ENCODE measurements at regions not wholly inside any gene's neighbourhood (a gene's known extent, or its start where the extent isn't known, plus 50 kb on each side); places are given as distances from the start of the nearest gene placed in this dataset.
"Not testable (repeated sequence)": the region's sequence is repeated elsewhere in the genome, so short reads cannot be mapped to it uniquely, and the experiment has no call there.

DNA sequence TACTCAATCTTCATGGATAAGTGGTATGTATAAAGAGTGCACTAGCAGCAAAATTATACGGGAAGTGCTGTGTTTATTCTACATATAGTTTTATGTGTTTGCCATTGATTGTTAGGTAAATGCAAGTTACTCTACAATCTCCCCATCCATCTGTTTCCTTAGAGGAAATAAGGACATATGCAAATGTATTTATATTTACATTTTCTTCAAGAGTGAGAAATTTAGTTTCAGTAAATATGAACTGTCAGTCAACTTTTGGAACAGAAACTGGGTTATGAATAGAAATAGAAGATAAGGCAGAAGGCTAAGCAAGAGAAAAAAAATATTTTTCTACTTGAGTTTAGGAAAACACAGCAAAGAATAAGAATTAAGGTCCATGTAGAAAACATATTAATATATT is 176.1 kb upstream of the KLHL1 start:
- no peaks in the 10 kb centered on the region for H3K36me3 ChIP-seq (ENCODE audit: control insufficient read depth, insufficient read depth, low read length)
- no peaks in the 10 kb centered on the region for H3K27me3 ChIP-seq (ENCODE audit: control insufficient read depth, insufficient read depth, low read length)
- H3K4me1 ChIP-seq (ENCODE audit: control insufficient read depth, insufficient read depth, low read length) = no peaks in the 10 kb centered on the region
- H3K9ac ChIP-seq (ENCODE audit: low read length) = no peak overlapping the region
- H3K27ac ChIP-seq (ENCODE audit: low read depth, low read length) = no peak overlapping the region
- no peak overlapping the region for H3K4me3 ChIP-seq (ENCODE audit: low read length)

DNA sequence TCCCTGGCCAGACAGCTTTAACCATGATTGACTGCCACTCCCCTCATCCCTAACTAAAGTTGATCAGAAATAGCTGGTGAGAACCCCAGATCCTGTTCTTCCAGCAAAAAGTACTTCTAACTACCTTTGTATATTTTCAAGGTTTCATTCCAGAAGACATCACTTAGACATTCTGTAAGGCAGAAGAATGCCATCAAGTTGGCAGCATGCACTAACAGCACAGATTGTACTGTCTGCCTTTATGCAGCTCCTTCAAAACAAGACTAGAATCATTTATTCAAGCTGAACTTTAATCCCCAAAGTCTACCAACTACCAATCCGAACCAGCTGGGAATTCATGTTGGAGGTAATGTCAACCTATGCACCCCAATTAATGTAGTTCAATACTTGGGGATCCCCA is 167.6 kb upstream of the KLHL1 start:
- Histone ChIP-seq H3K4me3 (ENCODE audit: low read length) (no peak overlapping the region), H3K9ac (ENCODE audit: low read length) (no peak overlapping the region), H3K27me3 (ENCODE audit: control insufficient read depth, insufficient read depth, low read length) (no peaks in the 10 kb centered on the region), H3K27ac (ENCODE audit: low read depth, low read length) (no peak overlapping the region), H3K4me1 (ENCODE audit: control insufficient read depth, insufficient read depth, low read length) (no peaks in the 10 kb centered on the region), H3K36me3 (ENCODE audit: control insufficient read depth, insufficient read depth, low read length) (no peaks in the 10 kb centered on the region)

DNA sequence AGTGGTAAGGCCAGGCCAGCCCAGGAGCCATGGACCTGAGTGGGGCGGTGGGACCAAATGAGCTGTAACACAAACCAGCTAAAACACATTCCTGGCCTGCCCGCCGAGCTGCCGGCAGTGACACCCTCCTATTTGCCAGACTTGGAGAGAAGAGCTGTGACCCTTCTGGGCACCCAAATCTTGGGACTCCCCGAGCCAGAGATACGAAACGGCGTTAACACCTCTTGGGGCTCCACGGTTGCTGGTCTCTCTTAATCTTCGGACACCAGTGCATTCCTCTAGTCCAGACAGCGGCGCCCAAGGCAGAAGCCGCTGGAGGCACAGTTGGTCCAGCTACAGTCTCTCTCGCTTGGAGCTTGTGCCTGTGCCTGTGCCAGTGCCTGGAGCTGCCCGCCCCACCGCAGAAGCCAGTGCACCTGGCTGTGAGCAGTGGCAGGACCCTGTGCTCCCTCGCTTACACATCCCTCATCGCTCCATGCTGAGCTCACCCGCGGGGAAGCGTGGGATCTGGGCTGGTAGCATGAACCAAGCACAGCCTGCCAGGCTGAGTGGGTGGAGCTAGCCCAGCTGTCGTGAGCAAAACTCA is 147.2 kb upstream of the KLHL1 start:
- no peaks in the 10 kb centered on the region for H3K36me3 ChIP-seq (ENCODE audit: control insufficient read depth, insufficient read depth, low read length)
- no peak overlapping the region for H3K4me3 ChIP-seq (ENCODE audit: low read length)
- no peak overlapping the region for H3K9ac ChIP-seq (ENCODE audit: low read length)
- H3K27ac ChIP-seq (ENCODE audit: low read depth, low read length) = no peak overlapping the region
- no peaks in the 10 kb centered on the region for H3K4me1 ChIP-seq (ENCODE audit: control insufficient read depth, insufficient read depth, low read length)
- no peaks in the 10 kb centered on the region for H3K27me3 ChIP-seq (ENCODE audit: control insufficient read depth, insufficient read depth, low read length)

DNA sequence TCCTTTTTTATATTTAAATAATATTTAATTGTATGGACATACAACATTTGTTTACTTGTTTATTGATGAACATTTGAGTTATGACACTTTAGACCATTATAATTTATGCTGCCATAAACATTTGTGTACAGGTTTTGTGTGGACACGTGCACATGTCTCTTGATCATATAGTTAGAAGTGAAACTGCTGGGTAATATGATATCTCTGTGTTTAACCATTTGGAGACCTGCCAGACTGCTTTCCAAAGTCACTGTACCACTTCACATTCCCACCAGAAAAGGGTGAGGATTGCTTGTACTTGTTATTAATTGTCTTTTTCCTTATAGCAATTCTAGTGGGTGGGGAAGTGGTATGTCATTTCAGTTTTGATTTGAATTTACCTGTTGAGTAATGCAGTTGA is 145.6 kb upstream of the KLHL1 start:
- no peaks in the 10 kb centered on the region for H3K36me3 ChIP-seq (ENCODE audit: control insufficient read depth, insufficient read depth, low read length)
- H3K27ac ChIP-seq (ENCODE audit: low read depth, low read length) = no peak overlapping the region
- H3K27me3 ChIP-seq (ENCODE audit: control insufficient read depth, insufficient read depth, low read length) = no peaks in the 10 kb centered on the region
- H3K4me3 ChIP-seq (ENCODE audit: low read length) = no peak overlapping the region
- no peak overlapping the region for H3K9ac ChIP-seq (ENCODE audit: low read length)
- no peaks in the 10 kb centered on the region for H3K4me1 ChIP-seq (ENCODE audit: control insufficient read depth, insufficient read depth, low read length)

DNA sequence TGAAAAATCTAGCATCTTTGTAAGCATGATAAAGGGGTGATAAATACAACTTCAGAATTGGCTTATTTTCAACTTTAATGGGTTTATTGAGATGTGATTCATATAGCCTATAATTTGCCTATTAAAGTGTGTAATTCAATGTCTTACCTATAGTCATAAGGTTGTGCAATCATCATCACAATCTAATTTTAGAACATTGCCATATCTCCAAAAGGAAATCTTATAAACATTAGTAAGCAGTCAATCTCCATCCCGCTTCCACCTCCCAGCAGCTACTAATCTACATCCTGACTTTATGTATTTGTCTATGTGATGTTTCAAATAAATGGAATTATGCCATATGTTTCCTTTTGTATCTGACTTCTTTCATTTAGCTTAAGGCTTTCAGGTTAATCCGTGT is 145.2 kb upstream of the KLHL1 start:
- no peak overlapping the region for H3K27ac ChIP-seq (ENCODE audit: low read depth, low read length)
- no peaks in the 10 kb centered on the region for H3K4me1 ChIP-seq (ENCODE audit: control insufficient read depth, insufficient read depth, low read length)
- H3K9ac ChIP-seq (ENCODE audit: low read length) = no peak overlapping the region
- no peaks in the 10 kb centered on the region for H3K27me3 ChIP-seq (ENCODE audit: control insufficient read depth, insufficient read depth, low read length)
- no peaks in the 10 kb centered on the region for H3K36me3 ChIP-seq (ENCODE audit: control insufficient read depth, insufficient read depth, low read length)
- no peak overlapping the region for H3K4me3 ChIP-seq (ENCODE audit: low read length)

DNA sequence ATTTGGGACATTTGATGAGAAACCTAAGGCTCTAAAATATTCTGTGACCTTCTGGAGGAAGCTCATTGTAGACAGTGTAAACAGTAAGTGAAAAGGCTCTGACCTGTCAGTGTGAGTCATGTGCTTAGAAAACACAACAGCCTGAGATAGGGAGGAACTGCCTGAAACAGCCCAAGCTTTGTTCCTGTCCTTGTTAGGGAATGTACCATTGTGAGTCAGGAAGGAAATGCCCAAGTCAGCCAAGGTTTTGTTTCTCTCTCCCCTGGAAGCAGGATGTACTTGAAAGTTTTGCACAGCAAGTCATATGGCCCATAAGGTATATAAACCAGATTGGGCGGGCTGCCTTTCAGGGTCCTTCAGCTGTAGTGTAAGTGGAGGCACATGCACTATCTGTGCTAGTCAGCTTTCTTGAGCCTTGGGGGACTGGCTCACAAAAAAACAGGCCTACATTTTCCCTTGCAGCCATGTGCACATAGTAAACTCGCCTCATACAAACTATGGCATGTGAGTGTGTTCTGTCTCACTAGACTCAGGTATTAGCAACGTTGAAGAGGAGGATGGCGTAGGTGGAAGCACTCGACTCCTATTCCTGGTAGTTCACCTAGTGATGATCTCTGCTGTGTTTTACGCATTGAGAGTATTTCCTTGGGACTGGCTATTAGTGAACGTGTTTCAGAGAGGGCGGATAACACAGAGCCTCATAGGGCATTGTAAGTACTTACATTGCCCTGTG is 141.2 kb upstream of the KLHL1 start:
- no peaks in the 10 kb centered on the region for H3K36me3 ChIP-seq (ENCODE audit: control insufficient read depth, insufficient read depth, low read length)
- no peak overlapping the region for H3K27ac ChIP-seq (ENCODE audit: low read depth, low read length)
- H3K9ac ChIP-seq (ENCODE audit: low read length) = no peak overlapping the region
- H3K27me3 ChIP-seq (ENCODE audit: control insufficient read depth, insufficient read depth, low read length) = no peaks in the 10 kb centered on the region
- no peaks in the 10 kb centered on the region for H3K4me1 ChIP-seq (ENCODE audit: control insufficient read depth, insufficient read depth, low read length)
- H3K4me3 ChIP-seq (ENCODE audit: low read length) = no peak overlapping the region

DNA sequence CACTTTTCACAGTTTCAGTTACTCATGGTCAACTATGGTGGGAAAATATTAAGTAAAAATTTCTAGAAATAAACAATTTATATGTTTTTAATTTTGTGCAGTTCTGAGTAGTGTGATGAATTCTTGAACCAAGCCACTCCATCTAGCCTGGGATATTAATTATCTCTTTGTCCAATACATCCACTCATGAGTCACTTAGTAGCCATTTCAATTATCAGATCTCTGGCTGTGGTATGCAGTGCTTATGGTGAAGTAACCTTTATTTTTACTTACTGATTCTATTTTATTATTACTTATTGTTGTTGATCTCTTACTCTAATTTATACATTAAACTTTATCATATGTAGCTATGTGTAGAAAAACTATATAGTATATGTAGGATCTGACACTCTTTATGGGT is 128.9 kb upstream of the KLHL1 start:
- H3K4me3 ChIP-seq (ENCODE audit: low read length) = no peak overlapping the region
- H3K4me1 ChIP-seq (ENCODE audit: control insufficient read depth, insufficient read depth, low read length) = no peaks in the 10 kb centered on the region
- no peak overlapping the region for H3K27ac ChIP-seq (ENCODE audit: low read depth, low read length)
- H3K27me3 ChIP-seq (ENCODE audit: control insufficient read depth, insufficient read depth, low read length) = no peaks in the 10 kb centered on the region
- no peaks in the 10 kb centered on the region for H3K36me3 ChIP-seq (ENCODE audit: control insufficient read depth, insufficient read depth, low read length)
- no peak overlapping the region for H3K9ac ChIP-seq (ENCODE audit: low read length)

DNA sequence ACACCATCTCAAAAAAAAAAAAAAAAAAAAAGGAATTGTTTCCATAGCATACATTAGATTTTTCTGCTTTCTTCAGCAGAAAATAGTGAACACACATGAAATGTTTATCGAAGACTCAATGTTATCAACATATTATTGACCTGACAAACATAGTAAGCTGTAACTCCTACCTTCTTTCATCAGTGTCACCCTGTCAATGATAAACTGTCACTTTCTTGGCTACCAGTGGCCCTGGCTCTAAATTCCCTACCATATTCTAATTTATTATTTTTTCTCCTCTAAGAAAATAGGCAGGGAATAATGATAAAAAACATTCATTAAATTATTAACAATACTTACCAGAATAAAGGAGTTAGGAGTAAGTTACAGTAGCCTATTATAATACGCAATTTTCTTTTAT is 127.3 kb upstream of the KLHL1 start:
- H3K36me3 ChIP-seq (ENCODE audit: control insufficient read depth, insufficient read depth, low read length) = no peaks in the 10 kb centered on the region
- no peak overlapping the region for H3K27ac ChIP-seq (ENCODE audit: low read depth, low read length)
- no peak overlapping the region for H3K4me3 ChIP-seq (ENCODE audit: low read length)
- no peaks in the 10 kb centered on the region for H3K27me3 ChIP-seq (ENCODE audit: control insufficient read depth, insufficient read depth, low read length)
- no peaks in the 10 kb centered on the region for H3K4me1 ChIP-seq (ENCODE audit: control insufficient read depth, insufficient read depth, low read length)
- no peak overlapping the region for H3K9ac ChIP-seq (ENCODE audit: low read length)

DNA sequence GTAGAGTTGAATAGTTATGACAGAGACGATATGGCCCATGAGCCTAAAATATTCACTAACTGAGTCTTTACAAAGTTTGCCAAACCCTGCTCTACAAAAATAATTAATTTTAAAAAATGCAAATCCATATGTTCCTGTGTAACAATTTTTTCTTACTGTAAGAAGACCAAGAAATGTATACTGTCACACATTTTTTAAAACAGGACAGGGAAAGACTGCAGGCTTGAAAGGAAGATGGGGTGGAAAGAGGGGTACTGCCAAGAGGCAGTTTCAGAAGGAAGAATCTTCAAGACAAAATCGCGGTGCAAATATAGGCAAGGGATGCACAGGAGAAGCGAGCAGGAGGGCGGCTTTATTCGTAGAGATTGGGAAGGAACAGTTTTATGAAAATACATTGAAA is 115.7 kb upstream of the KLHL1 start:
- no peak overlapping the region for H3K27ac ChIP-seq (ENCODE audit: low read depth, low read length)

DNA sequence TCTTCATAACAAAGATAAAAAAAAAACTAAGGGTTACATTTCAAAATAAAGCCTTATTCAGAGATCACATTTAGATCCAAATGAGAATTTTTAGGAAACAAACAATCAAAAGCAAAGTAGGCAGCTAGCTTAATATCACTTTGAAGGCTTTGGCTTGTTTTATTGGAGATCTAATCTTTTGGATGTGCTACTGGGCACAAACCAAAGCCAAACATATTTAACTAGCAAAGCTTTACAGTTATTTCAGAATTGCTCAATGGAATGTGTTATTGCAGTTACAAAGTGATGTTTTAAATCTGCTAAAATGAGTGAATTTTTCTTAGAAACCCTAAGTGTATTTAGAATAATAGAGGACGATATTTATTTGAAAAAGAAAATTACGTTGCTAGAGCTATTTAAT is 114.7 kb upstream of the KLHL1 start:
- Histone ChIP-seq H3K27me3 (ENCODE audit: control insufficient read depth, insufficient read depth, low read length) (no peaks in the 10 kb centered on the region), H3K36me3 (ENCODE audit: control insufficient read depth, insufficient read depth, low read length) (no peaks in the 10 kb centered on the region), H3K4me3 (ENCODE audit: low read length) (no peak overlapping the region), H3K9ac (ENCODE audit: low read length) (no peak overlapping the region), H3K4me1 (ENCODE audit: control insufficient read depth, insufficient read depth, low read length) (no peaks in the 10 kb centered on the region), H3K27ac (ENCODE audit: low read depth, low read length) (no peak overlapping the region)

More for the DNA sequence above, 115.7 kb upstream of the KLHL1 start:
- Histone ChIP-seq H3K4me1 (ENCODE audit: control insufficient read depth, insufficient read depth, low read length) (no peaks in the 10 kb centered on the region), H3K36me3 (ENCODE audit: control insufficient read depth, insufficient read depth, low read length) (no peaks in the 10 kb centered on the region), H3K4me3 (ENCODE audit: low read length) (no peak overlapping the region), H3K27me3 (ENCODE audit: control insufficient read depth, insufficient read depth, low read length) (no peaks in the 10 kb centered on the region), H3K9ac (ENCODE audit: low read length) (no peak overlapping the region)

DNA sequence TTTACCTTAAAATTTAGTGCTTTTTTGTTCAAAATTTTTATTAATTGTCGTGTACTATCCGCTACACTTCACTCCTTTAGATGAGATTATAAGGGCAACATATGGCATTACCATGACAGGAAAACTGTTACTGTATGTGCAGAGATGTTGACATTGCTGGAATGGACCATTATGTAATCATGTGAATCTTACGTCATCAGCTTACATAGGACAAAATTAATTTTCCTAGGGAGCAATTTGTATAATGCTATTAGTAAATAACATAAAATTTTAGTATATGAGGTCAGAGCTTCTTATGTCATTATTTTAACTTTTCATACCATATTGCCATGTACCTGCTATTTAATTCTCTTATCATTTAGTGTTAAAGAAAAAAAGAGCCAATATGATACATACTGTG is 110.4 kb upstream of the KLHL1 start:
- Histone ChIP-seq H3K36me3 (ENCODE audit: control insufficient read depth, insufficient read depth, low read length) (no peaks in the 10 kb centered on the region), H3K9ac (ENCODE audit: low read length) (no peak overlapping the region), H3K27ac (ENCODE audit: low read depth, low read length) (no peak overlapping the region), H3K4me3 (ENCODE audit: low read length) (no peak overlapping the region), H3K4me1 (ENCODE audit: control insufficient read depth, insufficient read depth, low read length) (no peaks in the 10 kb centered on the region), H3K27me3 (ENCODE audit: control insufficient read depth, insufficient read depth, low read length) (no peaks in the 10 kb centered on the region)

DNA sequence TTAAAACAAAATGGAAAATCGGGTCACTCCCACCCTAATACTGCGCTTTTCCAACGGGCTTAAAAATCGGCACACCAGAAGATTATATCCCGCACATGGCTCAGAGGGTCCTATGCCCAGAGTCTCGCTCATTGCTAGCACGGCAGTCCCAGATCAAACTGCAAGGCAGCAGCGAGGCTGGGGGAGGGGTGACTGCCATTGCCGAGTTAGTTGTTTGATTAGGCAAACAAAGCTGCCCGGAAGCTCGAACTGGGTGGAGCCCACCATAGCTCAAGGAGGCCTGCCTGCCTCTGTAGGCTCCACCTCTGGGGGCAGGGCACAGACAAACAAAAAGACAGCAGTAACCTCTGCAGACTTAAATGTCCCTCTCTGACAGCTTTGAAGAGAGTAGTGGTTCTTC is 100.7 kb upstream of the KLHL1 start:
- H3K27me3 ChIP-seq (ENCODE audit: control insufficient read depth, insufficient read depth, low read length); H3K4me3 ChIP-seq (ENCODE audit: low read length); H3K4me1 ChIP-seq (ENCODE audit: control insufficient read depth, insufficient read depth, low read length); H3K9ac ChIP-seq (ENCODE audit: low read length); H3K36me3 ChIP-seq (ENCODE audit: control insufficient read depth, insufficient read depth, low read length); H3K27ac ChIP-seq (ENCODE audit: low read depth, low read length): not testable (repeated sequence)

DNA sequence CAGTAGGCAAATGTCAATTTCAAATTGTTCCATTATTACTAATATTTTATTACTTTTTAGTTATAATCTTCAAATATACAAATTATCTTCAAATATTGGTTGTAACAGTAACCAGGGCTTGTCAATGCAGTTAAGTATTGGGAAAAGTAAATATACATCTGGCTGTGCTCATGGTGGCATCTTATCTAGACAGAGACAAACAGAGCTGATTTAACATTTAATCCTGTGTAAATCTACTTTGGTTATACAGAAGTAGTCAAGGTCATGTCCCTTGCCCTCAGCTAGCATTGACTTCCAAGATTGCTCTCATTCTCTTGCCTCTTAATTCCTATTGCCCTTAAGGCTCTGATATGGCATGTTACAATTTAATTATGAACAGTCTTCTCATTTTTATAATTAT is 98.4 kb upstream of the KLHL1 start:
- no peak overlapping the region for H3K4me3 ChIP-seq (ENCODE audit: low read length)
- no peaks in the 10 kb centered on the region for H3K36me3 ChIP-seq (ENCODE audit: control insufficient read depth, insufficient read depth, low read length)
- H3K9ac ChIP-seq (ENCODE audit: low read length) = no peak overlapping the region
- H3K27me3 ChIP-seq (ENCODE audit: control insufficient read depth, insufficient read depth, low read length) = no peaks in the 10 kb centered on the region
- H3K27ac ChIP-seq (ENCODE audit: low read depth, low read length) = no peak overlapping the region
- no peaks in the 10 kb centered on the region for H3K4me1 ChIP-seq (ENCODE audit: control insufficient read depth, insufficient read depth, low read length)
